ENCODE measurements at regions not wholly inside any gene's neighbourhood (a gene's known extent, or its start where the extent isn't known, plus 50 kb on each side); places are given as distances from the start of the nearest gene placed in this dataset.

DNA sequence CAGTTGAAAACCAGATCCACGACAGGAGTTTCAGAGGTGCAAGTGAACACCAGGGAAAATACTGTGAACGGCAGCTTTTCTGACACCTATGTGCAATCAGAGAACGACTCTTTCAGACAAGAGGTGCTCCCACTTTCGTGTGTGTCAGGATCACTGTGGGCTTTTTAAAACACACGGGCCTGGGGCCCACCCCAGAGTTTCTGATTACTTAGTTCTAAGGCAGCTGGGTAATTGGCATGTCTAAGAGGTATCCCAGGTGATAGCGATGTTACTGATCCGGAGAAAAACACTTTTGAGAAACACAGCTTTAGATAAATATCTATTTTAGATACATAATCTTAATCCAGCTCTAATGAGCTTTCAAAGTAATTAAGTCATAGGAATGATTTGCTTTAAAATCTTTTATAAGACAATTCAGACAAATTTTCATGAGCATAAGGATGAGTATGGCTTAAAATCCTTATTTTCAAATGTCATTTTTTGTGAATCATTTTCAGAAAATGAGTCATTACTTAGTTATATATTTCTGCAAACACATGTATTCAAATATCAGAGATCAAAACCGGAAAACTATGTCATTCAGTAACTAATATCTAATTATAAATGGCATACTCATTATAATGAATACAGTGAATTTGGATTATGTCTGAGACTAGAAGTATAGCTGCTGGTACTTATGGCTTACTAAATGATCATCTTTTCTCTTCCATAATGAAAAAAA is 217.9 kb upstream of the PSMD7 start:
- no peaks in the 10 kb centered on the region for H3K27me3 ChIP-seq (ENCODE audit: control insufficient read depth in 2 of 2, insufficient read depth in 2 of 2, low read length in 2 of 2)
- no peak overlapping the region for H3K4me3 ChIP-seq (ENCODE audit: low read length in 2 of 2)
- no peaks in the 10 kb centered on the region for H3K9me3 ChIP-seq (ENCODE audit: control insufficient read depth in 2 of 2, low read length in 2 of 2)
- H3K36me3 ChIP-seq (ENCODE audit: control insufficient read depth in 2 of 2, insufficient read depth in 2 of 2, low read length in 2 of 2), result no peaks in the 10 kb centered on the region
- no peaks in the 10 kb centered on the region for H3K4me1 ChIP-seq (ENCODE audit: control insufficient read depth in 2 of 2, insufficient read depth in 2 of 2, low read length in 2 of 2)
- no peak overlapping the region for H3K9ac ChIP-seq (ENCODE audit: low read depth in 1 of 2, low read length in 2 of 2)
- H3K27ac ChIP-seq (ENCODE audit: low read depth in 2 of 2, low read length in 2 of 2), result no peak overlapping the region

DNA sequence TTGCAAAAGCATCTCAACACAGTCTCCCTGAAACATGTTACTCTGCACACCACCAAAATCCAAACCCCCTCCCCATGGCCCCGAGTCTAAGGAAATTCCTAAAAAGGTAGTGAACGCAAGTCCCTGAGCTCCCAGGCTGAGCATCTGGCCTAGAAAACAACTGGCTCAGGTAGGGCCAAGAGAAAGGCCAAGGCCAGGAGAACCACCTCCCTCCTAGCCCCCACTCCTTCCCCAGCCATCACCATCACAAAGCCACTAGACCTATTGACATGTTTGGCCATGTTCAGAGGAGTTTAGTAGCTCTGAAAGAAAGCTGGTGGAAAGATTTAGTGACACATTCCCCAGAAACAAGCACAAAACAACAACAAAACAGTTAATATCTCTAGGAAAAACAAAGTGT is 220.0 kb upstream of the PSMD7 start:
- Histone ChIP-seq H3K27me3 (ENCODE audit: control insufficient read depth in 2 of 2, insufficient read depth in 2 of 2, low read length in 2 of 2) (no peaks in the 10 kb centered on the region), H3K9ac (ENCODE audit: low read depth in 1 of 2, low read length in 2 of 2) (no peak overlapping the region), H3K36me3 (ENCODE audit: control insufficient read depth in 2 of 2, insufficient read depth in 2 of 2, low read length in 2 of 2) (no peaks in the 10 kb centered on the region), H3K27ac (ENCODE audit: low read depth in 2 of 2, low read length in 2 of 2) (no peak overlapping the region), H3K4me3 (ENCODE audit: low read length in 2 of 2) (no peak overlapping the region), H3K4me1 (ENCODE audit: control insufficient read depth in 2 of 2, insufficient read depth in 2 of 2, low read length in 2 of 2) (no peaks in the 10 kb centered on the region), H3K9me3 (ENCODE audit: control insufficient read depth in 2 of 2, low read length in 2 of 2) (no peaks in the 10 kb centered on the region)

DNA sequence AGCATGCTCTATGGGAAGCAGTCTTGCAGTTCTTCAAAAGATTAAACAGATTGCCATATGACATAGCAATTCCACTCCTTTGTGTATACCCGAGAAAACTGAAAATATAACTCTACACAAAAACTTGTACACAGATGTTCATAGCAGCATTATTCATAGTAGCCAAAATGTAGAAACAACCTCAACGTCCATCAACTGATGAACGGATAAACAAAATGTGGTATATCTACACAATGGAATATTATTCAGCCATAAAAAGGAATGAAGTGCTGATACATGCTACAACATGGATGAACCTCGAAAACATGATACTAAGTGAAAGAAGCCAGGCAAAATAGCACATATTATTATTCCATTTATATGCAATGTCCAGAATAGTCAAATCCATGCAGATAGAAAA is 221.2 kb upstream of the PSMD7 start:
- H3K4me1 ChIP-seq (ENCODE audit: control insufficient read depth in 2 of 2, insufficient read depth in 2 of 2, low read length in 2 of 2), result no peaks in the 10 kb centered on the region
- H3K4me3 ChIP-seq (ENCODE audit: low read length in 2 of 2), result no peak overlapping the region
- H3K9ac ChIP-seq (ENCODE audit: low read depth in 1 of 2, low read length in 2 of 2), result no peak overlapping the region

DNA sequence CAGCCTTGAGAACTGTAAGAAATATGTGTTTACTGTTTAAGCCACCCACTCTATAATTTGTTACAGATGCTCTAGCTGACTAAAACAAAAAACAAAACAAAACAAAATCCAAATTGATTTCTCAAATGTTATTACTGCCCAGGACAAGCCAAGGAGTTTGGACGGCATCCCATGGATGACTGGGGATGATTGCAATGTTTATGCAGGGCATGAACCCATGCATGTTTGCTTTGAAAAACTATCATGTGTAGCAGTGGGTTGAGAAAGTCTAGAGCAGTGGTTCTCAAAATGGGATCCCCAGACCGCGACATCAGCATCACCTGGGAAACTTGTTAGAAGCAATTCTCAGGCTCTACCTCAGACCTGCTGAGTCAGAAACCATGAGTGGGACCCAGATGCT is 223.2 kb upstream of the PSMD7 start:
- no peaks in the 10 kb centered on the region for H3K4me1 ChIP-seq (ENCODE audit: control insufficient read depth in 2 of 2, insufficient read depth in 2 of 2, low read length in 2 of 2)
- no peaks in the 10 kb centered on the region for H3K36me3 ChIP-seq (ENCODE audit: control insufficient read depth in 2 of 2, insufficient read depth in 2 of 2, low read length in 2 of 2)
- H3K9ac ChIP-seq (ENCODE audit: low read depth in 1 of 2, low read length in 2 of 2), result no peak overlapping the region
- no peak overlapping the region for H3K27ac ChIP-seq (ENCODE audit: low read depth in 2 of 2, low read length in 2 of 2)
- H3K9me3 ChIP-seq (ENCODE audit: control insufficient read depth in 2 of 2, low read length in 2 of 2), result no peaks in the 10 kb centered on the region
- H3K27me3 ChIP-seq (ENCODE audit: control insufficient read depth in 2 of 2, insufficient read depth in 2 of 2, low read length in 2 of 2), result no peaks in the 10 kb centered on the region
- no peak overlapping the region for H3K4me3 ChIP-seq (ENCODE audit: low read length in 2 of 2)

More for the DNA sequence above, 221.2 kb upstream of the PSMD7 start:
- Histone ChIP-seq H3K9me3 (ENCODE audit: control insufficient read depth in 2 of 2, low read length in 2 of 2) (no peaks in the 10 kb centered on the region), H3K36me3 (ENCODE audit: control insufficient read depth in 2 of 2, insufficient read depth in 2 of 2, low read length in 2 of 2) (no peaks in the 10 kb centered on the region), H3K27ac (ENCODE audit: low read depth in 2 of 2, low read length in 2 of 2) (no peak overlapping the region), H3K27me3 (ENCODE audit: control insufficient read depth in 2 of 2, insufficient read depth in 2 of 2, low read length in 2 of 2) (no peaks in the 10 kb centered on the region)

DNA sequence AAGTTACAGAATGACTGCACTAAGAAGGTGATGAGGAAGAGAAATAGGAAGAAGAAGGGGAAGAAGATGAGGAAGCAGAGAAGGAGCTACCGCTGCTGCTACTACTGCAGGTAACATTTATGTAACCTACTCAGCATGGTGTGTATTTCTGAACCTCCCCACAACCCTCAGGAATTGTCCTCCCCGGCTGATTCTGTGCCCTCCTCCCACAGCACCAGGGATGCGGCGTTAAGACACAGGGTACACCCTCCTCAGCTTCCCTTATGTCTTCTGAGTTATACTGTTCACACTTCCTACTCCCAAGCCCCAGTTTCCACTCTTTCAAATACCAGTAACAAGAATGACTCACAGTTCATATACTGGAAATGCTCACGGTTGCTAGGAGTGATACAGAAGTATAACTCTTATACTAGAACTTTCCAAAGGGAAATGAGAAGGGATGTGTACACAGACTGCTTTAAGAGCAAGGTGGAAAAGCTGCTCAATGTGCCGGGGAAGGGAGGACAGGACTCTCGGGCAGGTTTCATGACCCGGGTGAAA is 224.5 kb upstream of the PSMD7 start:
- Histone ChIP-seq H3K4me3 (ENCODE audit: low read length in 2 of 2) (no peak overlapping the region), H3K9ac (ENCODE audit: low read depth in 1 of 2, low read length in 2 of 2) (no peak overlapping the region), H3K36me3 (ENCODE audit: control insufficient read depth in 2 of 2, insufficient read depth in 2 of 2, low read length in 2 of 2) (no peaks in the 10 kb centered on the region), H3K27ac (ENCODE audit: low read depth in 2 of 2, low read length in 2 of 2) (no peak overlapping the region), H3K27me3 (ENCODE audit: control insufficient read depth in 2 of 2, insufficient read depth in 2 of 2, low read length in 2 of 2) (no peaks in the 10 kb centered on the region), H3K4me1 (ENCODE audit: control insufficient read depth in 2 of 2, insufficient read depth in 2 of 2, low read length in 2 of 2) (no peaks in the 10 kb centered on the region), H3K9me3 (ENCODE audit: control insufficient read depth in 2 of 2, low read length in 2 of 2) (no peaks in the 10 kb centered on the region)

DNA sequence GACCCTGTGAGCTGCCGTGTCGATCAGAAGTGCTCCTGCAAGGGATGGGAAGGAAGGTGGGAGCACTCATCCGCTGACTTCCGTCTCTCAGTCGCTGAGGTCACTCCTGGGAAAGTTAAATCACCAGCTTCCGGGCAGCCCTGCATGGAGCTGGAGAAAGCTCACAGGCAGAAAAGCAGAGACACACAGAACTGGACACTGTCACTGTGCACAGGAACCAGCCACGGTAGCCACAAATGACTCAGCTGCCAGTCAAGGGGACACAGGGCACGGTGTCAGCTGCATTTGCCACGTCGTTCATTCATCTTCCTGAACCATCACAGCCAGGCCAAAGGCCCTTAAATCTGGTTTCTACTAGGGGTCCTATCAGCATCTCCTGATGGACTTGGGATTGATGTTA is 226.4 kb upstream of the PSMD7 start:
- H3K9me3 ChIP-seq (ENCODE audit: control insufficient read depth in 2 of 2, low read length in 2 of 2), result no peaks in the 10 kb centered on the region
- no peak overlapping the region for H3K4me3 ChIP-seq (ENCODE audit: low read length in 2 of 2)
- no peak overlapping the region for H3K27ac ChIP-seq (ENCODE audit: low read depth in 2 of 2, low read length in 2 of 2)
- no peak overlapping the region for H3K9ac ChIP-seq (ENCODE audit: low read depth in 1 of 2, low read length in 2 of 2)
- H3K27me3 ChIP-seq (ENCODE audit: control insufficient read depth in 2 of 2, insufficient read depth in 2 of 2, low read length in 2 of 2), result no peaks in the 10 kb centered on the region
- H3K4me1 ChIP-seq (ENCODE audit: control insufficient read depth in 2 of 2, insufficient read depth in 2 of 2, low read length in 2 of 2), result no peaks in the 10 kb centered on the region
- H3K36me3 ChIP-seq (ENCODE audit: control insufficient read depth in 2 of 2, insufficient read depth in 2 of 2, low read length in 2 of 2), result no peaks in the 10 kb centered on the region

DNA sequence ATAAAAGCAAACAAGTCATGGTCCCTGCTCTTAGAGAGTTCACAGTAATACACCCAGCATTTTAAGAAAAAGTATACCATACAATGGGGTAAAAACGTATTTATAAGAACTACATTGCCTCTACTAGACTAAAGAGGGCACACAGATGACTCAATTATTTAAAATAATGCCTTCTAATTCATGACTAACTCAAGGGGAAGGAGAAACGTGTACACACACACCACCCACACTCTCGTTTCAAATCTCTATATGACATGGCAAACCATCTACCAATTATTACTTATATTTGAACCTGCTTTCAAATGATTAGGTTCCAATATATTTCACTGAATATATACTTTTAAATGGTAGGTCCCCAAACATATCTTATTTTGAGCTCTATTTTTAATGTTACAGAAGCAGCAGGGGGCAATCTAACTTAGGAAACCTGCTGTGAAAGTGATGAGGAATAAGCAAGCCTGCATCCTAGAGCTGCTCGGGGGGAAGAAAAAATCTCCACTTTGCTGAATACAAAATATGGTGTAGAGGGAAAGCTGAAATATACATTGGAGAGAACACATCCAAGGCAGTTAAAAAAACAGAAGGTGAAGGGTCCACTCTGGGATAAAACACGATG is 232.4 kb upstream of the PSMD7 start:
- H3K36me3 ChIP-seq (ENCODE audit: control insufficient read depth in 2 of 2, insufficient read depth in 2 of 2, low read length in 2 of 2), result no peaks in the 10 kb centered on the region
- no peak overlapping the region for H3K4me3 ChIP-seq (ENCODE audit: low read length in 2 of 2)
- no peak overlapping the region for H3K9ac ChIP-seq (ENCODE audit: low read depth in 1 of 2, low read length in 2 of 2)
- H3K27me3 ChIP-seq (ENCODE audit: control insufficient read depth in 2 of 2, insufficient read depth in 2 of 2, low read length in 2 of 2), result no peaks in the 10 kb centered on the region
- no peaks in the 10 kb centered on the region for H3K9me3 ChIP-seq (ENCODE audit: control insufficient read depth in 2 of 2, low read length in 2 of 2)
- no peak overlapping the region for H3K27ac ChIP-seq (ENCODE audit: low read depth in 2 of 2, low read length in 2 of 2)
- no peaks in the 10 kb centered on the region for H3K4me1 ChIP-seq (ENCODE audit: control insufficient read depth in 2 of 2, insufficient read depth in 2 of 2, low read length in 2 of 2)

DNA sequence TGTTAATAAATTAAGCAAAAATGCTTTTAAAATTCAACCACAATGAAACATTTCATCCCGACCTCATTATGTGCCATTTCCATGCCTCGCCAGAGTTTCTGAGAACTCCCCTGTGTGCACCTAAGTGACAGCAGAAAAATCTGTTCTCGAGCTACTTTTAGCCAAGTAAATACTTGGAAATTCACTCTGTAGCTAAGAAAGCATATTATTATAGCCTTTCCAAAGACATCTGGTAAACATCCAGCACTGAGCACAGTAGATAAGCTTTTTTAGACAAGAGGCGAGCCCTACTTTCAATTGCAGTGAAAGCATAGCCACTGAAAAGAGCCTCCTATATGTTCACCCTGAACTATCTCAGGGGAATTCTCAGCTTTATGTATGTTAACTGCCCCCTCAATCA is 242.8 kb upstream of the PSMD7 start:
- Histone ChIP-seq H3K4me3 (ENCODE audit: low read length in 2 of 2) (no peak overlapping the region), H3K36me3 (ENCODE audit: control insufficient read depth in 2 of 2, insufficient read depth in 2 of 2, low read length in 2 of 2) (no peaks in the 10 kb centered on the region), H3K4me1 (ENCODE audit: control insufficient read depth in 2 of 2, insufficient read depth in 2 of 2, low read length in 2 of 2) (no peaks in the 10 kb centered on the region), H3K9me3 (ENCODE audit: control insufficient read depth in 2 of 2, low read length in 2 of 2) (no peaks in the 10 kb centered on the region), H3K9ac (ENCODE audit: low read depth in 1 of 2, low read length in 2 of 2) (no peak overlapping the region), H3K27ac (ENCODE audit: low read depth in 2 of 2, low read length in 2 of 2) (no peak overlapping the region), H3K27me3 (ENCODE audit: control insufficient read depth in 2 of 2, insufficient read depth in 2 of 2, low read length in 2 of 2) (no peaks in the 10 kb centered on the region)

DNA sequence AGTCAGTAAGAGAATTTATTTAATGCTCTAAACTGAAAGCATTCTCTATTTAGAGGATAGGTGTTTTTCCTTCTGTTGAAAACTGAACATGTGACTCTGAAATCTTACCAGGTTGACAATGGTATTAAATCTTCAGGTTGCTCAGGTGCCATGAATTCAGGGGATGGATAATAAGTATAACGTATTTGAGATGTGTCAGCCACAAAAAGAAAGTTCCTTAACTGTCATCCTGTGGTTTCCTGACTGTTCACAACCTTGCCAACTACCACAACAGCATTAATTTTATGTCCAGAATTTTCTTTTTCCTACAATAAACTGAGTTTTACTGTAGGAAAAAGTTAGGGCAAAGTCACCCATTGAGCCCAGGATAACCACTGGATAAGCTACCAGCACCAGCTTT is 243.3 kb upstream of the PSMD7 start:
- Histone ChIP-seq H3K9me3 (ENCODE audit: control insufficient read depth in 2 of 2, low read length in 2 of 2) (no peaks in the 10 kb centered on the region), H3K36me3 (ENCODE audit: control insufficient read depth in 2 of 2, insufficient read depth in 2 of 2, low read length in 2 of 2) (no peaks in the 10 kb centered on the region), H3K9ac (ENCODE audit: low read depth in 1 of 2, low read length in 2 of 2) (no peak overlapping the region), H3K27me3 (ENCODE audit: control insufficient read depth in 2 of 2, insufficient read depth in 2 of 2, low read length in 2 of 2) (no peaks in the 10 kb centered on the region), H3K4me3 (ENCODE audit: low read length in 2 of 2) (no peak overlapping the region), H3K4me1 (ENCODE audit: control insufficient read depth in 2 of 2, insufficient read depth in 2 of 2, low read length in 2 of 2) (no peaks in the 10 kb centered on the region), H3K27ac (ENCODE audit: low read depth in 2 of 2, low read length in 2 of 2) (no peak overlapping the region)

DNA sequence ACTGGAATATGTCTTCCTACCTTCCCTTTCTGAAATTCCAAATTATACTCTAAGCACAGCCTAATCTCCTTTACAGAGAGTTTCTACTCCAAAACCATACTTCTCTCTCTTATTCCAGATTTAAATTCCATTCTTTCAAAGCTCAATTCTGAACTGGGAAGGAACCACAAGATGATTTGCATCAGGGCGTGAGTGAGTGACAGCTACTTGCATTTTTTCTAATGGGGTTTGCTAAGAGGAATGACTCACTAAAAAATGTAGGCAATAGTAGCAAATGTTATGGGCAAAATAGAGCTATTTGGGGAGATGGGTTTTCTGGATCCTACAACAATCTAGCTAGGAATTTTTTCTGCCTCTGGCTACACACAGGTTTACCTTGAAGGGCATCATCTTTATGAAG is 244.6 kb upstream of the PSMD7 start:
- H3K27ac ChIP-seq (ENCODE audit: low read depth in 2 of 2, low read length in 2 of 2), result no peak overlapping the region
- no peaks in the 10 kb centered on the region for H3K27me3 ChIP-seq (ENCODE audit: control insufficient read depth in 2 of 2, insufficient read depth in 2 of 2, low read length in 2 of 2)
- H3K4me3 ChIP-seq (ENCODE audit: low read length in 2 of 2), result no peak overlapping the region
- H3K9me3 ChIP-seq (ENCODE audit: control insufficient read depth in 2 of 2, low read length in 2 of 2), result no peaks in the 10 kb centered on the region
- no peaks in the 10 kb centered on the region for H3K36me3 ChIP-seq (ENCODE audit: control insufficient read depth in 2 of 2, insufficient read depth in 2 of 2, low read length in 2 of 2)
- H3K4me1 ChIP-seq (ENCODE audit: control insufficient read depth in 2 of 2, insufficient read depth in 2 of 2, low read length in 2 of 2), result no peaks in the 10 kb centered on the region
- H3K9ac ChIP-seq (ENCODE audit: low read depth in 1 of 2, low read length in 2 of 2), result no peak overlapping the region
